ENCODE measurements at regions not wholly inside any gene's neighbourhood (a gene's known extent, or its start where the extent isn't known, plus 50 kb on each side); places are given as distances from the start of the nearest gene placed in this dataset.

DNA sequence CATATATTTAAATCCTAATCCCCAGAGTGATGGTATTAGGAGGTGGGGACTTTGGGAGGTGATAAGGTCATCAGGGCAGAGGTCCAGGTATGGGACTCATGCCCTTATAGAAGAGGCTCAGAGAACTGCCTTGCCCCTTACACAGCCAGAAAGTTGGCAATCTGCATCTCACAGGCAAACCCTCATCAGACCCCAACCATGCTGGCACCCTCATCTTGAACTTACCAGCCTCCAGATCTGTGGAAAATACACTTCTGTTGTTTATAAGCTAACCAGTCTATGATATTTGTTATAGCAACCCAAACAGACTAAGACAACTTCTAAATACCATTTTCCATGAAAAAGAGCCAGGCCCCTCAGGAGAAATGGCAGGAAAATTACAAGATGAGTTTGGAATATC, 69.3 kb upstream of the PRDX6 start:
- POLR2A ChIA-PET = no interaction called here

DNA sequence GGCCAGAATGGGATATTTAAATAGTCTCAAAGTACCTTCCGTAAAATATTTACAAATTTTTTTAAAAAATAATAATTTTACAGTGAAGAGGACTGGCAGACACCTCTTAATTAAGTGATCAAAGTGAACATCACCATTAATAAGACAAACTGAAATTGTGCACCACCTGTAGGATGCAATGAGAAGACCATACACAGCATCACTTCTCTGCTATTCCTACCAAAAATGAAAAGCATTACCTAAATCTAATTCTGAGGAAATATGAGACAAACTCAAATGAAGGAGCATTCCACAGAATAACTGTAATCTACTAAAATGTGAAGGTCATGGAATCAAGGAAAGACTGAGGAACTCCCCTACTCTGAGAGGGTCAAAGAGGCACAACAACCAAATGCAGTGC, 68.2 kb upstream of the PRDX6 start:
- H3K27ac ChIP-seq (ENCODE audit: low read depth, low read length) = no peak overlapping the region
- ChIA-PET POLR2A (no interaction called here), CTCF (no interaction called here), RAD21 (ENCODE audit: low non-redundant PET in 1 of 2, low total read pairs in 2 of 2, uncharacterized antibody in 2 of 2, unreplicated experiment in 2 of 2) (no interaction called here)
- no peaks in the 10 kb centered on the region for H3K9me3 ChIP-seq (ENCODE audit: control insufficient read depth in 1 of 2, insufficient read depth in 1 of 2, low read depth in 1 of 2, low read length in 2 of 2)
- TF ChIP-seq EZH2phosphoT487 (IDR thresholded peaks at IDR 0.05; ENCODE audit: borderline replicate concordance) = no peak
- peak; percentile 23; the same call in 1 of the 2 replicates for TF ChIP-seq RAD21 (IDR thresholded peaks at IDR 0.05; ENCODE audit: low read depth)
- no peak for TF ChIP-seq TCF7L2 (IDR thresholded peaks at IDR 0.05; ENCODE audit: borderline replicate concordance, extremely low read depth, insufficient read depth, insufficient read length)
- TF ChIP-seq, protein P1, sequence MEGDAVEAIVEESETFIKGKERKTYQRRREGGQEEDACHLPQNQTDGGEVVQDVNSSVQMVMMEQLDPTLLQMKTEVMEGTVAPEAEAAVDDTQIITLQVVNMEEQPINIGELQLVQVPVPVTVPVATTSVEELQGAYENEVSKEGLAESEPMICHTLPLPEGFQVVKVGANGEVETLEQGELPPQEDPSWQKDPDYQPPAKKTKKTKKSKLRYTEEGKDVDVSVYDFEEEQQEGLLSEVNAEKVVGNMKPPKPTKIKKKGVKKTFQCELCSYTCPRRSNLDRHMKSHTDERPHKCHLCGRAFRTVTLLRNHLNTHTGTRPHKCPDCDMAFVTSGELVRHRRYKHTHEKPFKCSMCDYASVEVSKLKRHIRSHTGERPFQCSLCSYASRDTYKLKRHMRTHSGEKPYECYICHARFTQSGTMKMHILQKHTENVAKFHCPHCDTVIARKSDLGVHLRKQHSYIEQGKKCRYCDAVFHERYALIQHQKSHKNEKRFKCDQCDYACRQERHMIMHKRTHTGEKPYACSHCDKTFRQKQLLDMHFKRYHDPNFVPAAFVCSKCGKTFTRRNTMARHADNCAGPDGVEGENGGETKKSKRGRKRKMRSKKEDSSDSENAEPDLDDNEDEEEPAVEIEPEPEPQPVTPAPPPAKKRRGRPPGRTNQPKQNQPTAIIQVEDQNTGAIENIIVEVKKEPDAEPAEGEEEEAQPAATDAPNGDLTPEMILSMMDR (IDR thresholded peaks at IDR 0.05 in 2 of 3, conservative IDR thresholded peaks at IDR 0.05 in 1 of 3; ENCODE audit: borderline replicate concordance in 1 of 3, insufficient read depth in 1 of 3, low read depth in 2 of 3, low read length in 2 of 3) = 0 out of 6 replicates have a peak, but pooled peaks of 1 of the 3 experiments have one; percentile 14
- H3K27me3 ChIP-seq (ENCODE audit: insufficient read depth, low read length) = no peaks in the 10 kb centered on the region
- peaks cover 4 to 16% of the 10 kb centered on the region in 2 experiments; a peak in 3 of 4 replicates for H3K4me1 ChIP-seq (ENCODE audit: control insufficient read depth in 1 of 2, insufficient read depth in 2 of 2, low read length in 2 of 2)
- no peaks in the 10 kb centered on the region for H4K20me1 ChIP-seq (ENCODE audit: insufficient read depth)
- H3K9ac ChIP-seq (ENCODE audit: low read length) = no peak overlapping the region
- no peaks in the 10 kb centered on the region for H3K79me2 ChIP-seq (ENCODE audit: insufficient read depth, low read length)
- DNase-seq (ENCODE audit: low read depth, low spot score) (no peak), ATAC-seq (no peak)
- no peak overlapping the region for H3K4me2 ChIP-seq (ENCODE audit: low read length)
- H3K4me3 ChIP-seq (replicated peaks in 1 of 2; ENCODE audit: low read depth in 1 of 2, low read length in 2 of 2) = no peak overlapping the region
- H2AFZ ChIP-seq (ENCODE audit: low read depth, low read length, poor library complexity, severe bottlenecking) = no peak overlapping the region
- intact Hi-C loops (cut with micrococcal nuclease) = loop anchor here (10.0 kb wide), 1 partner anchor 574 kb away; no protein-coding TSS in a partner anchor
- H3K9me2 ChIP-seq (ENCODE audit: insufficient read depth) = no peaks in the 10 kb centered on the region
- BruUV-seq (replicated peaks) = no TSS peak
- H3K36me3 ChIP-seq (ENCODE audit: control insufficient read depth in 1 of 2, insufficient read depth in 2 of 2, low read length in 2 of 2) = no peaks in the 10 kb centered on the region

More for the DNA sequence above, 69.3 kb upstream of the PRDX6 start:
- no peaks in the 10 kb centered on the region for H3K27me3 ChIP-seq (ENCODE audit: insufficient read depth, low read length)
- no peak for ATAC-seq
- H2AFZ ChIP-seq (ENCODE audit: low read depth, low read length, poor library complexity, severe bottlenecking) = no peak overlapping the region
- BruUV-seq (replicated peaks) = no TSS peak
- CTCF ChIA-PET = no interaction called here
- TF ChIP-seq SIN3A (IDR thresholded peaks at IDR 0.05; ENCODE audit: low read depth) (no peak), ELF1 (IDR thresholded peaks at IDR 0.05; ENCODE audit: borderline replicate concordance, low read depth) (no peak), RAD21 (IDR thresholded peaks at IDR 0.05; ENCODE audit: low read depth) (no peak), JUND (IDR thresholded peaks at IDR 0.05) (no peak), SRF (IDR thresholded peaks at IDR 0.05; ENCODE audit: low read depth) (no peak), EZH2phosphoT487 (IDR thresholded peaks at IDR 0.05; ENCODE audit: borderline replicate concordance) (no peak), EZH2 (IDR thresholded peaks at IDR 0.05) (no peak)
- TF ChIP-seq, protein P2, sequence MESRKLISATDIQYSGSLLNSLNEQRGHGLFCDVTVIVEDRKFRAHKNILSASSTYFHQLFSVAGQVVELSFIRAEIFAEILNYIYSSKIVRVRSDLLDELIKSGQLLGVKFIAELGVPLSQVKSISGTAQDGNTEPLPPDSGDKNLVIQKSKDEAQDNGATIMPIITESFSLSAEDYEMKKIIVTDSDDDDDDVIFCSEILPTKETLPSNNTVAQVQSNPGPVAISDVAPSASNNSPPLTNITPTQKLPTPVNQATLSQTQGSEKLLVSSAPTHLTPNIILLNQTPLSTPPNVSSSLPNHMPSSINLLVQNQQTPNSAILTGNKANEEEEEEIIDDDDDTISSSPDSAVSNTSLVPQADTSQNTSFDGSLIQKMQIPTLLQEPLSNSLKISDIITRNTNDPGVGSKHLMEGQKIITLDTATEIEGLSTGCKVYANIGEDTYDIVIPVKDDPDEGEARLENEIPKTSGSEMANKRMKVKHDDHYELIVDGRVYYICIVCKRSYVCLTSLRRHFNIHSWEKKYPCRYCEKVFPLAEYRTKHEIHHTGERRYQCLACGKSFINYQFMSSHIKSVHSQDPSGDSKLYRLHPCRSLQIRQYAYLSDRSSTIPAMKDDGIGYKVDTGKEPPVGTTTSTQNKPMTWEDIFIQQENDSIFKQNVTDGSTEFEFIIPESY (IDR thresholded peaks at IDR 0.05; ENCODE audit: extremely low read depth, insufficient replicate concordance, low read length) = no peak
- H3K9me3 ChIP-seq (ENCODE audit: control insufficient read depth in 1 of 2, insufficient read depth in 1 of 2, low read depth in 1 of 2, low read length in 2 of 2) = no peaks in the 10 kb centered on the region
- H3K4me3 ChIP-seq (replicated peaks in 1 of 2; ENCODE audit: low read depth in 1 of 2, low read length in 2 of 2) = no peak overlapping the region
- no peaks in the 10 kb centered on the region for H3K9me2 ChIP-seq (ENCODE audit: insufficient read depth)
- RAD21 ChIA-PET (ENCODE audit: low non-redundant PET in 1 of 2, low total read pairs in 2 of 2, uncharacterized antibody in 2 of 2, unreplicated experiment in 2 of 2) = no interaction called here
- H3K4me2 ChIP-seq (ENCODE audit: low read length) = no peak overlapping the region
- no peak overlapping the region for H3K9ac ChIP-seq (ENCODE audit: low read length)
- intact Hi-C loops (cut with micrococcal nuclease) = loop anchor here (10.0 kb wide), 1 partner anchor 573 kb away; no protein-coding TSS in a partner anchor
- H3K4me1 ChIP-seq (ENCODE audit: control insufficient read depth in 1 of 2, insufficient read depth in 2 of 2, low read length in 2 of 2) = peaks cover 4 to 16% of the 10 kb centered on the region in 2 experiments; a peak in 3 of 4 replicates
- H3K27ac ChIP-seq (ENCODE audit: low read depth, low read length) = no peak overlapping the region
- no peaks in the 10 kb centered on the region for H3K79me2 ChIP-seq (ENCODE audit: insufficient read depth, low read length)
- no peaks in the 10 kb centered on the region for H4K20me1 ChIP-seq (ENCODE audit: insufficient read depth)
- H3K36me3 ChIP-seq (ENCODE audit: control insufficient read depth in 1 of 2, insufficient read depth in 2 of 2, low read length in 2 of 2) = no peaks in the 10 kb centered on the region
- DNase-seq (ENCODE audit: low read depth, low spot score) = no peak
